Glutamatergic neuron (in vitro differentiated cells): ENCODE measurements at regions not wholly inside any gene's neighbourhood (a gene's known extent, or its start where the extent isn't known, plus 50 kb on each side); places are given as distances from the start of the nearest gene placed in this dataset.

Experiments
- DNase-seq: peaks from one replicate; pipeline ENCODE4 v3.0.0; 2022
- H3K27ac Mint-ChIP-seq: one replicate; pipeline ENCODE4 v1.8.0; 2020; ENCODE audit warnings: mild to moderate bottlenecking, mixed read lengths, inconsistent platforms; ENCODE audit not compliant: unreplicated experiment
- H3K27me3 Mint-ChIP-seq: one replicate; pipeline ENCODE4 v1.8.0; 2020; ENCODE audit warnings: mild to moderate bottlenecking, moderate library complexity, mixed read lengths, inconsistent platforms; ENCODE audit not compliant: unreplicated experiment
- H3K36me3 Mint-ChIP-seq: one replicate; pipeline ENCODE4 v1.8.0; 2020; ENCODE audit warnings: mild to moderate bottlenecking, mixed read lengths, inconsistent platforms; ENCODE audit not compliant: unreplicated experiment
- H3K4me1 Mint-ChIP-seq: one replicate; pipeline ENCODE4 v1.8.0; 2020; ENCODE audit warnings: mild to moderate bottlenecking, low read depth, mixed read lengths, inconsistent platforms; ENCODE audit not compliant: unreplicated experiment
- H3K4me3 Mint-ChIP-seq: one replicate; pipeline ENCODE4 v1.8.0; 2020; ENCODE audit warnings: mild to moderate bottlenecking, mixed read lengths, inconsistent platforms; ENCODE audit not compliant: unreplicated experiment
- H3K9me3 Mint-ChIP-seq: one replicate; pipeline ENCODE4 v1.8.0; 2020; ENCODE audit warnings: mild to moderate bottlenecking, moderate library complexity, mixed read lengths, inconsistent platforms; ENCODE audit not compliant: unreplicated experiment
- TF ChIP-seq, protein P1 (sequence below): fragments of 200-600 bp; sonication (generic); IDR thresholded peaks from one replicate; pipeline ENCODE4 v1.5.0; 2021; ENCODE audit not compliant: partially characterized antibody, unreplicated experiment

DNA sequence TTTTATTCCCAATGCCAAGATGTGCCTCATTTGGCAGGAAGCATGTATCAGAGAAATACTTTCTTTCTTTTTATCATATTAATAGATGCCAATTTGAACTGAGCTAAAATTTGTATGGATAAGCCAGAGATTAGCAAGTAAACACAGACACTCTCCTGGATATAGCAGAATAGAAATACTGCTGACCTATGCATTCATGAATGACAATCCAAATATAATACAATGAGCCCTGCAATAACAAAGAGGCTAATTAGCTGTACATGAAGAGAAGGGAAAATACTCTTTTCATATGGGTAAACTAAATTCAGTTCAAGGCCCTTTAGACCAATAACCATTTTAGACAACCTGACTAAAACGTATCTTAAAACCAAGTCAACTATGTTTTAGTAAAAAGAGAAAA lies 388.1 kb upstream of the NR5A2 start:
- Mint-ChIP-seq H3K27me3 (no peaks in the 10 kb centered on the region), H3K36me3 (no peaks in the 10 kb centered on the region), H3K4me1 (peaks cover 2% of the 10 kb centered on the region), H3K27ac (no peak overlapping the region), H3K9me3 (peaks cover 3% of the 10 kb centered on the region), H3K4me3 (no peak overlapping the region)
- TF ChIP-seq, protein P1, sequence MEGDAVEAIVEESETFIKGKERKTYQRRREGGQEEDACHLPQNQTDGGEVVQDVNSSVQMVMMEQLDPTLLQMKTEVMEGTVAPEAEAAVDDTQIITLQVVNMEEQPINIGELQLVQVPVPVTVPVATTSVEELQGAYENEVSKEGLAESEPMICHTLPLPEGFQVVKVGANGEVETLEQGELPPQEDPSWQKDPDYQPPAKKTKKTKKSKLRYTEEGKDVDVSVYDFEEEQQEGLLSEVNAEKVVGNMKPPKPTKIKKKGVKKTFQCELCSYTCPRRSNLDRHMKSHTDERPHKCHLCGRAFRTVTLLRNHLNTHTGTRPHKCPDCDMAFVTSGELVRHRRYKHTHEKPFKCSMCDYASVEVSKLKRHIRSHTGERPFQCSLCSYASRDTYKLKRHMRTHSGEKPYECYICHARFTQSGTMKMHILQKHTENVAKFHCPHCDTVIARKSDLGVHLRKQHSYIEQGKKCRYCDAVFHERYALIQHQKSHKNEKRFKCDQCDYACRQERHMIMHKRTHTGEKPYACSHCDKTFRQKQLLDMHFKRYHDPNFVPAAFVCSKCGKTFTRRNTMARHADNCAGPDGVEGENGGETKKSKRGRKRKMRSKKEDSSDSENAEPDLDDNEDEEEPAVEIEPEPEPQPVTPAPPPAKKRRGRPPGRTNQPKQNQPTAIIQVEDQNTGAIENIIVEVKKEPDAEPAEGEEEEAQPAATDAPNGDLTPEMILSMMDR: no peak
- no peak for DNase-seq

DNA sequence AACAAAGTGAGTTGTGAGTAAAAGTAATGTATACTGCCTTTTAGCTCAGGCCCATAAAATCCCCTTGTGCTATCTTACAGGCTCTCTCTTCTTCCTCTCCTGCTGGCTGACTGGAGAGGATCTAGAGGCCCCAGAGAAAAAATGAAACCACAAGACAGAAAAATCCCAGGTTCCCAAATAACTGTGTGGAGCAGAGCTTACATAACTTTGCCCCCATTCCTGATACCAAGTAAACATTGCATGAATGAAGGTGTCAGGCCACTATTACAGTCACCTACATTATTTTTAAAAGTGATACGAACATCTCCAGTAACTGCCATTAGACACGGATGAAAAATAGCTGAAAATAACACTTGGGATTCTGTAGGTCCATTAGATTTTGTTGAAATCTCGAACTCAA lies 386.0 kb upstream of the NR5A2 start:
- no peaks in the 10 kb centered on the region for H3K27me3 Mint-ChIP-seq
- no peak overlapping the region for H3K27ac Mint-ChIP-seq
- no peaks in the 10 kb centered on the region for H3K36me3 Mint-ChIP-seq
- peaks cover 2% of the 10 kb centered on the region for H3K4me1 Mint-ChIP-seq
- H3K9me3 Mint-ChIP-seq: no peaks in the 10 kb centered on the region
- TF ChIP-seq, protein P1: no peak
- DNase-seq: no peak
- no peak overlapping the region for H3K4me3 Mint-ChIP-seq

DNA sequence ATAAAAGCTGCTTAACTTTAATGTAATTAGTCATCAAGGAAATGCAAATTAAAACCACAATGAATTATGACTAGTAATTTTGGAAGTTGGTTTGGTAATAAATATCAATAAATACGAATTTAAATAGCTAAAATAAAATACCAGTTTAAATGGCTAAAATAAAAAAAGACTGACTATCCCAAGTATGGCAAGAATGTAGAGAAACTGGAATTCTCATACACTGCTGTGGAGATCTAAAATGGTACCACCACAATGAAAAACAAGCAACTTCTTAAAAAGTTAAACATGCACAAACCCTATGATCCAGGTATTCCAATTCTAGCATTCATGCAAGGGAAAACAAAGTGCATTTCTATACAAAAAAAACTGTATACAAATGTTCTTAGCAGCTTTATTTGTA lies 382.6 kb upstream of the NR5A2 start:
- Mint-ChIP-seq H3K9me3 (peaks cover 2% of the 10 kb centered on the region), H3K36me3 (no peaks in the 10 kb centered on the region), H3K27me3 (no peaks in the 10 kb centered on the region)

DNA sequence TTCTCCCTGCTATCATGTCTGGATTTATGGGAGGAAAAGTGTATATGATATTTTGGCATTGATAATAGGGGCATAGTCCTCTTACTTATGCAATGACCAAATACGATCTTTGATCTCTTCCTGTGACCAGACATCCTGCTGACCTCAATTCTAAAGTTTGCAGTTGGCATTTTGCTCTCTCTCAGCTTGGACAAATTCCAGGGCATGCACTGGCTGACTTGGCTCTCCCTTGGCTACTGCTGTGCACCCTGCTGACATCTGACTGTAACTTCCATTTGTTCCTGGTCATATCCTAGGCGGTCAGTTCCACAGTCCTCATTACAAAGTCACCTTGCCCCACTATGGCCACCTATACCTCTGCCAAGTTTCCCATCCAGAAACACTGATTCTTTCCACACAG lies 380.7 kb upstream of the NR5A2 start:
- Mint-ChIP-seq H3K4me3 (no peak overlapping the region), H3K27ac (no peak overlapping the region), H3K36me3 (no peaks in the 10 kb centered on the region), H3K27me3 (no peaks in the 10 kb centered on the region), H3K4me1 (no peaks in the 10 kb centered on the region), H3K9me3 (peaks cover 2% of the 10 kb centered on the region)
- no peak for DNase-seq
- TF ChIP-seq, protein P1: no peak

More for the DNA sequence above, 382.6 kb upstream of the NR5A2 start:
- no peaks in the 10 kb centered on the region for H3K4me1 Mint-ChIP-seq
- H3K27ac Mint-ChIP-seq: no peak overlapping the region
- DNase-seq: no peak
- no peak overlapping the region for H3K4me3 Mint-ChIP-seq
- TF ChIP-seq, protein P1: no peak

DNA sequence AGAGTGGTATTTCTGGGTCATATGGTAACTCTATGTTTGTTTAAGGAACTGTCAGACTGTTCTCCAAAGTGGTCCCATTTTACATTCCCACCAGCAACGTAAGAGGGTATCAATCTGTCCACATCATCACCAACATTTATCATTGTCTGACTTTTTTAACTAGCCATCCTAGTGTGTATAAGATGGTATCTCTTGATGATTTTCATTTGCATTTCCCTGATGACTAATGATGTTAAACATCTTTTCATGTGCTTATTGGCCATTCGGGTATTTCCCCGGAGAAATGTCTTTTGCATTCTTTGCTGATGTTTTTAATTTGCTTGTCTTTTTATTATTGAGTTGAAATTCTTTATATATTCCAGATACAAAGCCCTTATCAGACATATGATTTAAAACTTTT lies 370.1 kb upstream of the NR5A2 start:
- no peak overlapping the region for H3K4me3 Mint-ChIP-seq
- DNase-seq: no peak
- H3K4me1 Mint-ChIP-seq: peaks cover 3% of the 10 kb centered on the region
- no peaks in the 10 kb centered on the region for H3K36me3 Mint-ChIP-seq
- H3K9me3 Mint-ChIP-seq: no peaks in the 10 kb centered on the region
- H3K27ac Mint-ChIP-seq: no peak overlapping the region
- TF ChIP-seq, protein P1: no peak
- H3K27me3 Mint-ChIP-seq: no peaks in the 10 kb centered on the region
